GM12872 (cell line): ENCODE measurements at regions not wholly inside any gene's neighbourhood (a gene's known extent, or its start where the extent isn't known, plus 50 kb on each side); places are given as distances from the start of the nearest gene placed in this dataset.

ENCODE experiments used
- TF ChIP-seq, protein P1 (sequence below): IDR thresholded peaks from 3 replicates; pipeline ENCODE4 v1.5.1; 2011; ENCODE audit warnings: low read depth, mild to moderate bottlenecking, low read length, moderate library complexity; ENCODE audit not compliant: insufficient read depth

DNA sequence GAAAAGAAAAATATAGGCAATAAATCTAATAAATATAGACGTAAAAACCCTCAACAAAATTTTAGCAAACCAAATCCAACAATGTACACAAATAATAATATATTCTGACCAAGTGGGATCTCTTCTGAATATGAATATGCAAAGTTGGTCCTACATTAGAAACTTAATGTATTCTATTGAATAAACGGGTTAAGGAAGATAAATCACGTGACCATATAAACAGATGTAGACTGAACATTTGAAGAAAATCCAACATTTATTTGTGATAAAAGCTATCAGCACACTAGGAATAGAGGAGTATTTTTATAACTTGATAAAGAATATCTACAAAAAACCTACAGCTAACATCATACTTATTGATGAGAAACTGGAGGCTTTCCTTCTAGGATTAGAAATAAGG is 502.8 kb upstream of the KIF2B start:
- TF ChIP-seq, protein P1, sequence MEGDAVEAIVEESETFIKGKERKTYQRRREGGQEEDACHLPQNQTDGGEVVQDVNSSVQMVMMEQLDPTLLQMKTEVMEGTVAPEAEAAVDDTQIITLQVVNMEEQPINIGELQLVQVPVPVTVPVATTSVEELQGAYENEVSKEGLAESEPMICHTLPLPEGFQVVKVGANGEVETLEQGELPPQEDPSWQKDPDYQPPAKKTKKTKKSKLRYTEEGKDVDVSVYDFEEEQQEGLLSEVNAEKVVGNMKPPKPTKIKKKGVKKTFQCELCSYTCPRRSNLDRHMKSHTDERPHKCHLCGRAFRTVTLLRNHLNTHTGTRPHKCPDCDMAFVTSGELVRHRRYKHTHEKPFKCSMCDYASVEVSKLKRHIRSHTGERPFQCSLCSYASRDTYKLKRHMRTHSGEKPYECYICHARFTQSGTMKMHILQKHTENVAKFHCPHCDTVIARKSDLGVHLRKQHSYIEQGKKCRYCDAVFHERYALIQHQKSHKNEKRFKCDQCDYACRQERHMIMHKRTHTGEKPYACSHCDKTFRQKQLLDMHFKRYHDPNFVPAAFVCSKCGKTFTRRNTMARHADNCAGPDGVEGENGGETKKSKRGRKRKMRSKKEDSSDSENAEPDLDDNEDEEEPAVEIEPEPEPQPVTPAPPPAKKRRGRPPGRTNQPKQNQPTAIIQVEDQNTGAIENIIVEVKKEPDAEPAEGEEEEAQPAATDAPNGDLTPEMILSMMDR, result no peak

DNA sequence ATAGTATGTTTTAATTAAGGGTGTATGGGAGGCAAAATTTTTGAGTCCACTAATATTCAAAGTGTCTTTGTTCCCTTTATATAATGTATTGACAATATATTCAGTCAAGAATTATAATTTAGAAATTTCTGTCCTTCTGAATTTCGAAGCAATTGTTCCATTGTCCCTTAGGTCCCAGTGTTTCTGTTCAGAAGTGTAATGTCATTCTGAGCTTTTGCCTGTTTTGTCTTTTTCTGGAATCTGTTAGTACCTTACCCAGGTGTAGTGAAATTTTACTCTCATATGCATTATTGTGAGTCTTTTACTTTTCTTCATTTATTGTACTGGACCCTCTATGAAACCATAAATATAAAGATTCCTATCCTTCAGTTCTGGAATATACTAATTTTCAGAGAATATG is 505.7 kb upstream of the KIF2B start:
- TF ChIP-seq, protein P1, result no peak

DNA sequence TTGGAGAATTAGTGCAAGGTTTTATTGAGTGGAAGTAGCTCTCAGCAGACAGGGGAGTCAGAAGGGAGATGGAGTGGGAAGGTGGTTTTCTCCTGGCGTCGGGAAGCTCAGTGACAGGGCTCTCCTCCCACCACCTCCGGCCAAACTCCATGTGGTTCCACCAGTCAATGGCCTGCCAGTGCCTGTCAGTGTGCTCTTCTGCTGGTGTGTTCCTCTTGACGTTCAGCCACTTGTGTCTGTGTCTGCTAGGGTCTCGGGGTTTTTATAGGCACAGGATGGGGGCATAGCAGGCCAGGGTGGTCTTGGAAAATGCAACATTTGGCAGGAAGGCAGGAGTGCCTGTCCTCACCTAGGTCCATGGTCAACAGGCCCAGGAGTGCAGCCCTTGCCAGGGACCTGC is 506.7 kb upstream of the KIF2B start:
- TF ChIP-seq, protein P1, result no peak

DNA sequence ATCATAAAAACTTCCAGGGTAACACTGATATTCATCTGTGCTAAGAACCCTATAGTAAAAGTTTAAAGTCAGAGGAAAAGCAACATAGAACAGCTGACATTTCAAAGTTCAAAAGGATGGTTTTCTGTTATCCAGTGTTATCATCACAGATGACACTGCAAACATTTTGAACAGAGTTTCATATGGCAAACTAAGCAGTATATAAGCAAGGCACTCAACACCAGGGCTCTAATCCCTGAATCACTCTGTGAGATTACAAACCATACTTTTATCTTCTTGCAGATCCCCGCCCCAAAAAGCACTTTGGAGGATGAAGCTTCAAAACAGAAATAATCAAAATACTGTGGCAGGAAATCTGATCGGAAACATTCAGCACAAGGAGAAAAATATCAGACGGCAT is 508.2 kb upstream of the KIF2B start:
- TF ChIP-seq, protein P1, result no peak

DNA sequence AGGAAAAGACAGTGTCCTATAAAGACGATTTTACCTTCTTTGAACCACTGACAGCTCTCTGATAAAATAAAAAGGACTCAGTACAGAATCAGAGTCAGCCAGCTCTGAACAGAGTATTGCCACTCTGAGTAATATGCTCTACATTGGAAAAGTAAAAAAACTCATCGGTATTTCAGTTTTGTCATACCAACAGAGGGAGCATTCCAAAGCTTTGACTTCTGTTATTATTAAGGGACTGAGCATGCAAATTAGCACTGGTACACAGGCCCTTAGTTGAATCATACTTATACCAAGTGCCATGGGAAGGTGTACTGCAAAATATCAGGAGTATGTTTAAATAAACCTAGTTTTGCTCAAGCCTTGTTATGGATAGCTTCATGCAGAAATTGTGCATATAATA is 509.0 kb upstream of the KIF2B start:
- TF ChIP-seq, protein P1, result no peak

DNA sequence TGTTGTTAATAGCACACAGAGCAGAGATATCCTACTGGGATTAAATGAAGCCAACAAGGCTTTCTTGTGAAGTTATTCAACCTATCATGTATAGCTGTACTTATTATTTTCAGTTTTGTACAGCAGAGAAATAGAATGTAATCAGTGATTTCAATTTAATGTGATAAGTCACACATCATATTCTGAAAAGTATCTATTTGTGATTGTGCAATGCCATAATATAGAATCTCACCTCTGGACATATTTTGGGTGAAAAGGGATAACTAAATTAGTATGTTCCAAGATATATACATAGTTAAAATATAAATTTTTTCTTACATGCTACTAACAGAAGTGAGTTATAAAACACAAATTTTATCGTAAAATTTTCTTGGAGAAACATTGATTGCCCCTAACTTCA is 544.3 kb upstream of the KIF2B start:
- TF ChIP-seq, protein P1, result no peak

DNA sequence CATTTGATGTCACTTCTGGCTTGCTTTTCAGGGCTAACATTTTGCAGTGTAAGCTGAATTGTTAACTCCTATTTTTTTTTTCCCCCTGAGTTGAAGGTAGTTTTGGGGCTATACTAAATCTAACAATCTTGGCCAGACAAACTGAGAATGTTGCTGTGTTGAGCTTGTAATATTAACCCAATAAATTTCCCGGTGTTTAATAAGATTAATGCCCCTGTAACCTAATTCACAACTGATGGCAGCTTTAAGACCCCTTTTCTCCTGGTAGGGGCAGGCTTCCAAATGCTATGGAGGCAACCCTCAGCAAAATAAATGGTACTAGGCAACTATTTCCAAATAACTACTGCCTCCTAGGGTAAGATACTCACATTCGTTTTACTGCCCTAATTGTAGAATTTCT is 549.6 kb upstream of the KIF2B start:
- TF ChIP-seq, protein P1, result no peak

DNA sequence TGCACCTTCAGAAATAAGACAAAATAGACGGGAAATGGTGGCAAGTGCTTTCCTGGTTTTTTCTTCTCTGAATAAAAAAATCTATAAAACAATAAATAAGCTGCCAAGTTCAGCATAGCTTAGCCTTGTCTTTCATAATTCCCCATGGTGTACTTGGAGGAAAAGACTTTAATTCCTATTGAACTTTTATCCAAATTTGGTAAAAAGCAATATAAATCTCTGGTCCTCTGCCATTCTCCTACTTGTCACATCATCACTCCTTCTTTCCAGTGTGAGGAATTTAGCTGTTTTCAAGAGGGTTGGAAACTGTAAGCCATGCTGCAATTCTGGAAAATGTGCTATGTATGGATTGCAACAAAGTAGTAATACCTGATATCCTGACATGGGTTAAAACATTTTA is 551.8 kb upstream of the KIF2B start:
- TF ChIP-seq, protein P1, result no peak
